Tibial nerve (tissue), 4 donors: ENCODE measurements at regions not wholly inside any gene's neighbourhood (a gene's known extent, or its start where the extent isn't known, plus 50 kb on each side); places are given as distances from the start of the nearest gene placed in this dataset.
A peak's percentile ranks its signal among the peaks of the same experiment; 100 is the strongest.

Source experiments
- DNase-seq, 2 donors: peaks; one replicate each; pipeline ENCODE4 v3.0.0-alpha.2; 2019; ENCODE audit warnings: low spot score in 2 of 2
- H3K27ac ChIP-seq, 4 donors: fragments of 200-600 bp; sonication (generic) in 3 of 4; one replicate each; pipeline ENCODE4 v1.5.1; 2017 to 2019; ENCODE audit warnings: mild to moderate bottlenecking in 1 of 4
- H3K27me3 ChIP-seq, 2 donors: fragments of 200-600 bp; sonication (generic) in 1 of 2; one replicate each; pipeline versions ENCODE4 v1.5.1 to v1.6.0; 2017 to 2019
- H3K36me3 ChIP-seq, 3 donors: fragments of 200-600 bp; sonication (generic); one replicate each; pipeline ENCODE4 v1.5.1; 2018 to 2019
- H3K4me1 ChIP-seq, 4 donors: fragments of 200-600 bp; sonication (generic) in 3 of 4; one replicate each; pipeline ENCODE4 v1.5.1; 2017 to 2019
- H3K4me3 ChIP-seq, 4 donors: fragments of 200-600 bp; sonication (generic) in 3 of 4; one replicate each; pipeline ENCODE4 v1.5.1; 2017 to 2019; ENCODE audit warnings: mild to moderate bottlenecking in 1 of 4, moderate library complexity in 1 of 4
- H3K9me3 ChIP-seq, 4 donors: fragments of 200-600 bp; sonication (generic) in 3 of 4; one replicate each; pipeline ENCODE4 v1.5.1; 2017 to 2019
- CTCF ChIP-seq, 5 experiments: fragments of 200-600 bp in 3 of 5; fragments of 450-650 bp in 2 of 5; sonication (generic) in 3 of 5; IDR thresholded peaks; one replicate each; pipeline ENCODE4 v1.5.1; 2016 to 2019; ENCODE audit warnings: antibody characterized with exemption in 5 of 5, mild to moderate bottlenecking in 3 of 5, moderate library complexity in 2 of 5
- EP300 ChIP-seq, 2 donors: sonication (generic); formaldehyde crosslinking; IDR thresholded peaks; one replicate each; pipeline ENCODE4 v1.6.1; 2017; ENCODE audit warnings: antibody characterized with exemption in 2 of 2, mild to moderate bottlenecking in 1 of 2
- POLR2A ChIP-seq, 2 donors: fragments of 450-650 bp; IDR thresholded peaks; one replicate each; pipeline ENCODE4 v1.6.1; 2017; ENCODE audit warnings: antibody characterized with exemption in 2 of 2, mild to moderate bottlenecking in 2 of 2, moderate library complexity in 2 of 2
- WGBS, 2 donors: methylation state at CpG; one replicate each; pipeline ENCODE4 v1.1.5; 2018; 5-methylcytosine and 5-hydroxymethylcytosine counted together

- Histone ChIP-seq H3K36me3 (no peaks in the 10 kb centered on the region), H3K27me3 (no peaks in the 10 kb centered on the region), H3K27ac (no peak overlapping the region), H3K4me3 (no peak overlapping the region), H3K4me1 (peaks cover 0 to 4% (median 0%) of the 10 kb centered on the region in 4 donors), H3K9me3 (no peaks in the 10 kb centered on the region)
- TF ChIP-seq POLR2A (IDR thresholded peaks at IDR 0.05) (no peak), CTCF (IDR thresholded peaks at IDR 0.05) (no peak), EP300 (IDR thresholded peaks at IDR 0.05) (no peak)
- no peak for DNase-seq
Measured at GRCh38 chr9:108748776-108749175, 107.0 kb downstream of the ACTL7B start.

GRCh38 chr9:108746864-108747263 lies 108.9 kb downstream of the ACTL7B start:
- no peak overlapping the region for H3K4me3 ChIP-seq
- H3K9me3 ChIP-seq: no peaks in the 10 kb centered on the region
- DNase-seq: no peak
- 80 to 81% methylated on average over 2 of the region's 2 CpGs for WGBS, 2 donors
- H3K4me1 ChIP-seq: peaks cover 0 to 7% (median 0%) of the 10 kb centered on the region in 4 donors
- H3K27ac ChIP-seq: no peak overlapping the region
- H3K27me3 ChIP-seq: no peaks in the 10 kb centered on the region
- TF ChIP-seq EP300 (IDR thresholded peaks at IDR 0.05): no peak
- no peak for TF ChIP-seq CTCF (IDR thresholded peaks at IDR 0.05)
- no peak for TF ChIP-seq POLR2A (IDR thresholded peaks at IDR 0.05)
- H3K36me3 ChIP-seq: no peaks in the 10 kb centered on the region

- 63 to 88% methylated on average over 3 of the region's 3 CpGs for WGBS, 2 donors
- H3K27me3 ChIP-seq: no peaks in the 10 kb centered on the region
Measured at GRCh38 chr9:108746001-108746400, 109.8 kb downstream of the ACTL7B start.

GRCh38 chr9:108744641-108745040 lies 111.1 kb downstream of the ACTL7B start:
- TF ChIP-seq EP300 (IDR thresholded peaks at IDR 0.05) (no peak), POLR2A (IDR thresholded peaks at IDR 0.05) (no peak), CTCF (IDR thresholded peaks at IDR 0.05) (no peak)
- H3K9me3 ChIP-seq: no peaks in the 10 kb centered on the region
- H3K36me3 ChIP-seq: no peaks in the 10 kb centered on the region
- no peaks in the 10 kb centered on the region for H3K27me3 ChIP-seq
- 81 to 86% methylated on average over 2 of the region's 2 CpGs for WGBS, 2 donors
- DNase-seq: no peak
- no peak overlapping the region for H3K4me3 ChIP-seq
- H3K27ac ChIP-seq: no peak overlapping the region
- H3K4me1 ChIP-seq: peaks cover 0 to 7% (median 0%) of the 10 kb centered on the region in 4 donors

More at GRCh38 chr9:108746001-108746400, 109.8 kb downstream of the ACTL7B start:
- Histone ChIP-seq H3K36me3 (no peaks in the 10 kb centered on the region), H3K4me1 (peaks cover 0 to 7% (median 0%) of the 10 kb centered on the region in 4 donors), H3K27ac (no peak overlapping the region), H3K9me3 (no peaks in the 10 kb centered on the region), H3K4me3 (no peak overlapping the region)
- no peak for DNase-seq
- TF ChIP-seq CTCF (IDR thresholded peaks at IDR 0.05) (no peak), POLR2A (IDR thresholded peaks at IDR 0.05) (no peak), EP300 (IDR thresholded peaks at IDR 0.05) (no peak)

GRCh38 chr9:108743901-108744371 lies 111.8 kb downstream of the ACTL7B start:
- TF ChIP-seq EP300 (IDR thresholded peaks at IDR 0.05) (no peak), POLR2A (IDR thresholded peaks at IDR 0.05) (no peak), CTCF (IDR thresholded peaks at IDR 0.05) (no peak)
- Histone ChIP-seq H3K4me1 (peaks cover 0 to 7% (median 0%) of the 10 kb centered on the region in 4 donors), H3K27ac (peak overlapping the region in 3 of 4 donors; percentile 10 to 60 (median 45)), H3K27me3 (no peaks in the 10 kb centered on the region), H3K4me3 (no peak overlapping the region), H3K36me3 (no peaks in the 10 kb centered on the region), H3K9me3 (no peaks in the 10 kb centered on the region)
- DNase-seq: no peak
- 26 to 33% methylated on average over 6 of the region's 6 CpGs for WGBS, 2 donors
